HG03097 (cell line): ENCODE measurements at regions not wholly inside any gene's neighbourhood (a gene's known extent, or its start where the extent isn't known, plus 50 kb on each side); places are given as distances from the start of the nearest gene placed in this dataset.
"Not testable (repeated sequence)": the region's sequence is repeated elsewhere in the genome, so short reads cannot be mapped to it uniquely, and the experiment has no call there.

Experiments used
- ATAC-seq: cut with Tn5 transposase; IDR thresholded peaks from one replicate; pipeline ENCODE4 v1.9.1; 2021; ENCODE audit not compliant: unreplicated experiment, low FRiP score

GRCh38 chr16:76713191-76713590, 436.0 kb downstream of the CNTNAP4 start:
- ATAC-seq, result no peak

GRCh38 chr16:76716251-76716650, 439.1 kb downstream of the CNTNAP4 start:
- not testable (repeated sequence) for ATAC-seq

- ATAC-seq, result no peak
Measured at GRCh38 chr16:76724181-76724580, 447.0 kb downstream of the CNTNAP4 start.

GRCh38 chr16:76729525-76729924, 452.3 kb downstream of the CNTNAP4 start:
- no peak for ATAC-seq

GRCh38 chr16:76732894-76733293, 455.7 kb downstream of the CNTNAP4 start:
- ATAC-seq, result no peak

- ATAC-seq, result no peak
Measured at GRCh38 chr16:76741623-76742022, 449.4 kb upstream of the MON1B start.

GRCh38 chr16:76748461-76749348, 442.3 kb upstream of the MON1B start:
- no peak for ATAC-seq

- ATAC-seq, result no peak
Measured at GRCh38 chr16:76749780-76750375, 441.1 kb upstream of the MON1B start.

GRCh38 chr16:76755496-76755895, 435.5 kb upstream of the MON1B start:
- ATAC-seq, result no peak

- ATAC-seq, result no peak
Measured at GRCh38 chr16:76756423-76756822, 434.6 kb upstream of the MON1B start.

GRCh38 chr16:76756951-76757350, 434.0 kb upstream of the MON1B start:
- ATAC-seq, result no peak

- no peak for ATAC-seq
Measured at GRCh38 chr16:76766538-76766937, 424.5 kb upstream of the MON1B start.

GRCh38 chr16:76768316-76768715, 422.7 kb upstream of the MON1B start:
- ATAC-seq, result no peak

- ATAC-seq, result no peak
Measured at GRCh38 chr16:76768948-76769347, 422.0 kb upstream of the MON1B start.

- no peak for ATAC-seq
Measured at GRCh38 chr16:76771216-76771615, 419.8 kb upstream of the MON1B start.

- no peak for ATAC-seq
Measured at GRCh38 chr16:76777721-76778465, 413.1 kb upstream of the MON1B start.

- no peak for ATAC-seq
Measured at GRCh38 chr16:76780556-76780955, 410.4 kb upstream of the MON1B start.

GRCh38 chr16:76784530-76784929, 406.5 kb upstream of the MON1B start:
- ATAC-seq, result no peak

GRCh38 chr16:76787394-76787793, 403.6 kb upstream of the MON1B start:
- no peak for ATAC-seq

- ATAC-seq, result no peak
Measured at GRCh38 chr16:76791151-76791550, 399.8 kb upstream of the MON1B start.

- no peak for ATAC-seq
Measured at GRCh38 chr16:76796416-76796815, 394.6 kb upstream of the MON1B start.
